ENCODE measurements at regions not wholly inside any gene's neighbourhood (a gene's known extent, or its start where the extent isn't known, plus 50 kb on each side); places are given as distances from the start of the nearest gene placed in this dataset.

- TF ChIP-seq REST (IDR thresholded peaks at IDR 0.05; ENCODE audit: insufficient read depth in 1 of 2, low read depth in 2 of 2, low read length in 2 of 2) (no peak), TAF1 (IDR thresholded peaks at IDR 0.05; ENCODE audit: borderline replicate concordance, insufficient read depth, low read length) (no peak), FOXP2 (optimal IDR thresholded peaks at IDR 0.05; ENCODE audit: borderline replicate concordance, extremely low read depth, extremely low read length, insufficient read depth) (no peak), SIN3A (IDR thresholded peaks at IDR 0.05; ENCODE audit: borderline replicate concordance, insufficient read depth, low read length) (no peak), POLR2AphosphoS5 (IDR thresholded peaks at IDR 0.05; ENCODE audit: low read depth, low read length) (no peak)
Observed at GRCh38 chr7:45980973-45981372, 59.9 kb upstream of the IGFBP3 start.

- TF ChIP-seq POLR2AphosphoS5 (IDR thresholded peaks at IDR 0.05; ENCODE audit: low read depth, low read length) (no peak), TAF1 (IDR thresholded peaks at IDR 0.05; ENCODE audit: borderline replicate concordance, insufficient read depth, low read length) (no peak), FOXP2 (optimal IDR thresholded peaks at IDR 0.05; ENCODE audit: borderline replicate concordance, extremely low read depth, extremely low read length, insufficient read depth) (no peak), REST (IDR thresholded peaks at IDR 0.05; ENCODE audit: insufficient read depth in 1 of 2, low read depth in 2 of 2, low read length in 2 of 2) (no peak), SIN3A (IDR thresholded peaks at IDR 0.05; ENCODE audit: borderline replicate concordance, insufficient read depth, low read length) (no peak)
Observed at GRCh38 chr7:45980181-45980905, 59.3 kb upstream of the IGFBP3 start.

- TF ChIP-seq POLR2AphosphoS5 (IDR thresholded peaks at IDR 0.05; ENCODE audit: low read depth, low read length) (no peak), REST (IDR thresholded peaks at IDR 0.05; ENCODE audit: insufficient read depth in 1 of 2, low read depth in 2 of 2, low read length in 2 of 2) (no peak), FOXP2 (optimal IDR thresholded peaks at IDR 0.05; ENCODE audit: borderline replicate concordance, extremely low read depth, extremely low read length, insufficient read depth) (no peak), TAF1 (IDR thresholded peaks at IDR 0.05; ENCODE audit: borderline replicate concordance, insufficient read depth, low read length) (no peak), SIN3A (IDR thresholded peaks at IDR 0.05; ENCODE audit: borderline replicate concordance, insufficient read depth, low read length) (no peak)
Observed at GRCh38 chr7:45979275-45980180, 58.5 kb upstream of the IGFBP3 start.

- TF ChIP-seq FOXP2 (optimal IDR thresholded peaks at IDR 0.05; ENCODE audit: borderline replicate concordance, extremely low read depth, extremely low read length, insufficient read depth) (no peak), POLR2AphosphoS5 (IDR thresholded peaks at IDR 0.05; ENCODE audit: low read depth, low read length) (no peak), REST (IDR thresholded peaks at IDR 0.05; ENCODE audit: insufficient read depth in 1 of 2, low read depth in 2 of 2, low read length in 2 of 2) (no peak), SIN3A (IDR thresholded peaks at IDR 0.05; ENCODE audit: borderline replicate concordance, insufficient read depth, low read length) (no peak), TAF1 (IDR thresholded peaks at IDR 0.05; ENCODE audit: borderline replicate concordance, insufficient read depth, low read length) (no peak)
Observed at GRCh38 chr7:45978731-45979211, 57.7 kb upstream of the IGFBP3 start.
